Transverse colon (tissue), 4 donors: ENCODE measurements at regions not wholly inside any gene's neighbourhood (a gene's known extent, or its start where the extent isn't known, plus 50 kb on each side); places are given as distances from the start of the nearest gene placed in this dataset.

Experiments used
- DNase-seq: peaks from one replicate; pipeline ENCODE4 v3.0.0-alpha.2; 2019
- H3K27ac ChIP-seq, 4 donors: fragments of 200-600 bp; sonication (generic); 2 replicates each; pipeline ENCODE4 v1.5.1; 2016 to 2018; ENCODE audit warnings: inconsistent platforms in 4 of 4
- H3K27me3 ChIP-seq: fragments of 200-600 bp; sonication (generic); 2 replicates; pipeline ENCODE4 v1.5.1; 2017; ENCODE audit warnings: inconsistent platforms
- H3K36me3 ChIP-seq, 4 donors: fragments of 200-600 bp; sonication (generic); 2 replicates each; pipeline ENCODE4 v1.5.1; 2017 to 2019; ENCODE audit warnings: inconsistent platforms in 4 of 4
- H3K4me1 ChIP-seq, 4 donors: fragments of 200-600 bp; sonication (generic); 2 replicates each; pipeline ENCODE4 v1.5.1; 2017 to 2020; ENCODE audit warnings: inconsistent platforms in 4 of 4
- H3K4me3 ChIP-seq, 4 donors: fragments of 200-600 bp; sonication (generic); 1 replicate in 1 of 4; 2 replicates in 3 of 4; pipeline versions ENCODE4 v1.5.1 to v1.6.1; 2017 to 2019; ENCODE audit warnings: inconsistent platforms in 4 of 4
- H3K9me3 ChIP-seq, 2 donors: fragments of 200-600 bp; sonication (generic); 2 replicates each; pipeline ENCODE4 v1.5.1; 2017 to 2019; ENCODE audit warnings: inconsistent platforms in 2 of 2
- EP300 ChIP-seq: sonication (generic); formaldehyde crosslinking; IDR thresholded peaks from one replicate; pipeline ENCODE4 v1.6.1; 2017; ENCODE audit warnings: antibody characterized with exemption, low read depth
- POLR2A ChIP-seq: fragments of 450-650 bp; IDR thresholded peaks from one replicate; pipeline ENCODE4 v1.6.1; 2016; ENCODE audit warnings: antibody characterized with exemption, mild to moderate bottlenecking, moderate library complexity
- POLR2AphosphoS5 ChIP-seq, 3 donors: sonication (generic); formaldehyde crosslinking; IDR thresholded peaks; one replicate each; pipeline ENCODE4 v1.6.1; 2016; ENCODE audit warnings: antibody characterized with exemption in 3 of 3
- WGBS, 2 donors: methylation state at CpG; one replicate each; pipeline ENCODE4 v1.1.5; 2018; ENCODE audit warnings: low coverage in 1 of 2; 5-methylcytosine and 5-hydroxymethylcytosine counted together
- in situ Hi-C, 4 donors: fragments of 200-750 bp; cut with MboI; loops; one replicate each; pipeline versions ENCODE4 v1.15.0 to v1.15.1; 2017; ENCODE audit warnings: low sequenced_read_pairs in 3 of 4, low pct_ligation_motif_present in 1 of 4, low pct_unique_long_range_greater_than_20kb in 1 of 4
- intact Hi-C: fragments of 100-400 bp; cut with DNase I; formaldehyde crosslinking; loops from one replicate; pipeline ENCODE4 v1.15.1; 2023; ENCODE audit warnings: low total_unique reads
- TF ChIP-seq, protein P1 (sequence below), 5 experiments: fragments of 200-600 bp in 3 of 5; fragments of 450-650 bp in 2 of 5; sonication (generic) in 3 of 5; IDR thresholded peaks; 1 replicate in 2 of 5; 2 replicates in 3 of 5; pipeline ENCODE4 v1.5.1; 2016 to 2017; ENCODE audit warnings: antibody characterized with exemption in 5 of 5, inconsistent platforms in 3 of 5, mild to moderate bottlenecking in 2 of 5, moderate library complexity in 1 of 5

DNA sequence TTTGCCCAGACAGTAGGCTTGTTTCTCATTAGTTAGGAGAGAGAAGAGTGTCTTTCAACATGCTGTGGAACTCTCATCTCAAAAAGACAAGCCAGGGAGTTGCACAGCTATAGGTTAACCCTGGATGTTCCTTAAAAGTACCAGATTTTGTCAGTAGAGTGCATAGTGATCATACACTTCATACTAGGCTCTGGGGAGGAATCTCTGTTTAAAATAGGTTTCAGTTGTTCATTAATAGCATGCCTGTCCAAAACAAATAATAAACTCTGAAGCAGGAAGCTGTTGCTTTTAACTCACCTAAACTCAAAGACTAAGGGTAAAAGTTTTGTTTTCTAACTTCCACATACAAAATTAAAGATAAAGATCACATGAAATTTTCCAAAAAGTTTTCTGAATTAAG, 1948.4 kb downstream of the C4orf33 start:
- Histone ChIP-seq H3K9me3 (no peaks in the 10 kb centered on the region), H3K4me3 (no peak overlapping the region), H3K4me1 (no peaks in the 10 kb centered on the region), H3K27ac (no peak overlapping the region), H3K27me3 (no peaks in the 10 kb centered on the region), H3K36me3 (no peaks in the 10 kb centered on the region)
- intact Hi-C loops, result no loop called here
- no peak for DNase-seq
- TF ChIP-seq POLR2AphosphoS5 (IDR thresholded peaks at IDR 0.05), result no peak
- TF ChIP-seq EP300, result no peak
- TF ChIP-seq POLR2A, result no peak
- TF ChIP-seq, protein P1, sequence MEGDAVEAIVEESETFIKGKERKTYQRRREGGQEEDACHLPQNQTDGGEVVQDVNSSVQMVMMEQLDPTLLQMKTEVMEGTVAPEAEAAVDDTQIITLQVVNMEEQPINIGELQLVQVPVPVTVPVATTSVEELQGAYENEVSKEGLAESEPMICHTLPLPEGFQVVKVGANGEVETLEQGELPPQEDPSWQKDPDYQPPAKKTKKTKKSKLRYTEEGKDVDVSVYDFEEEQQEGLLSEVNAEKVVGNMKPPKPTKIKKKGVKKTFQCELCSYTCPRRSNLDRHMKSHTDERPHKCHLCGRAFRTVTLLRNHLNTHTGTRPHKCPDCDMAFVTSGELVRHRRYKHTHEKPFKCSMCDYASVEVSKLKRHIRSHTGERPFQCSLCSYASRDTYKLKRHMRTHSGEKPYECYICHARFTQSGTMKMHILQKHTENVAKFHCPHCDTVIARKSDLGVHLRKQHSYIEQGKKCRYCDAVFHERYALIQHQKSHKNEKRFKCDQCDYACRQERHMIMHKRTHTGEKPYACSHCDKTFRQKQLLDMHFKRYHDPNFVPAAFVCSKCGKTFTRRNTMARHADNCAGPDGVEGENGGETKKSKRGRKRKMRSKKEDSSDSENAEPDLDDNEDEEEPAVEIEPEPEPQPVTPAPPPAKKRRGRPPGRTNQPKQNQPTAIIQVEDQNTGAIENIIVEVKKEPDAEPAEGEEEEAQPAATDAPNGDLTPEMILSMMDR (IDR thresholded peaks at IDR 0.05), result no peak
- in situ Hi-C loops, result no loop called here

- Histone ChIP-seq H3K27me3 (no peaks in the 10 kb centered on the region), H3K36me3 (no peaks in the 10 kb centered on the region), H3K4me3 (no peak overlapping the region), H3K4me1 (no peaks in the 10 kb centered on the region), H3K9me3 (no peaks in the 10 kb centered on the region), H3K27ac (no peak overlapping the region)
- WGBS, 2 donors, result 90 to 93% methylated on average over 3 to 4 of the region's 4 CpGs
- in situ Hi-C loops (no loop called here), intact Hi-C loops (no loop called here)
- no peak for DNase-seq
- TF ChIP-seq POLR2A, result no peak
- TF ChIP-seq EP300, result no peak
- TF ChIP-seq, protein P1 (IDR thresholded peaks at IDR 0.05), result no peak
- no peak for TF ChIP-seq POLR2AphosphoS5 (IDR thresholded peaks at IDR 0.05)
These were observed 1950.9 kb downstream of the C4orf33 start for GRCh38 chr4:131046821-131047220.

DNA sequence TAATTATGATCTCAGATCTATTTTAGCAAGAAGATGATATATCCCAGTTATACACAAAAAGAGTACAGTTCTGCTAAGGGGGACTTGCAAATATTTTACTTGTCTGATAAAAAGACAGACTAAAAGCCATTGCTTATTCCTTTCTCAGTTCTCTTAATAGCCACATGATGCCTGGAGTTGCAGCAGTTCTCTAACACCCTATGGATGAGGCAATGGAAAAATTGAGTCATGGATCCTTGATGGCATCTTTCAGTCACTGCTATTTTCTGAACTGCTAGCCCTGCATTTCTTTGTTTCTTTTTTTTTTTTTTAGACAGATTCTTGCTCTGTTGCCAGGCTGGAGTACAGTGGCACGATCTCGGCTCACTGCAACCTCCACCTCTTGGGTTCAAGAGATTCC, 1956.7 kb downstream of the C4orf33 start:
- no peak overlapping the region for H3K27ac ChIP-seq
- no peak for TF ChIP-seq POLR2A
- no peak for TF ChIP-seq EP300
- TF ChIP-seq, protein P1 (IDR thresholded peaks at IDR 0.05), result no peak
- no peak for TF ChIP-seq POLR2AphosphoS5 (IDR thresholded peaks at IDR 0.05)
- in situ Hi-C loops (no loop called here), intact Hi-C loops (no loop called here)
- WGBS, 2 donors, result 91% methylated on average over 2 of the region's 2 CpGs; no CpG with 5 or more reads in 1 of the 2 donors
- H3K4me1 ChIP-seq, result no peaks in the 10 kb centered on the region
- H3K9me3 ChIP-seq, result no peaks in the 10 kb centered on the region
- no peaks in the 10 kb centered on the region for H3K36me3 ChIP-seq
- DNase-seq, result no peak
- no peaks in the 10 kb centered on the region for H3K27me3 ChIP-seq
- H3K4me3 ChIP-seq, result no peak overlapping the region

GRCh38 chr4:131054489-131055019, 1958.6 kb downstream of the C4orf33 start:
- H3K4me3 ChIP-seq, result no peak overlapping the region
- TF ChIP-seq, protein P1 (IDR thresholded peaks at IDR 0.05), result no peak
- TF ChIP-seq EP300 (no peak), POLR2A (no peak), POLR2AphosphoS5 (IDR thresholded peaks at IDR 0.05) (no peak)
- intact Hi-C loops (no loop called here), in situ Hi-C loops (no loop called here)
- no peaks in the 10 kb centered on the region for H3K4me1 ChIP-seq
- no peak for DNase-seq
- no peak overlapping the region for H3K27ac ChIP-seq
- H3K27me3 ChIP-seq, result no peaks in the 10 kb centered on the region
- no peaks in the 10 kb centered on the region for H3K36me3 ChIP-seq
- no peaks in the 10 kb centered on the region for H3K9me3 ChIP-seq
- 77% methylated on average over 3 to 8 of the region's 8 CpGs for WGBS, 2 donors
